ENCODE measurements at regions not wholly inside any gene's neighbourhood (a gene's known extent, or its start where the extent isn't known, plus 50 kb on each side); places are given as distances from the start of the nearest gene placed in this dataset.
"Not testable (repeated sequence)": the region's sequence is repeated elsewhere in the genome, so short reads cannot be mapped to it uniquely, and the experiment has no call there.

- no peak for DNase-seq (ENCODE audit: low read depth)
- no peak overlapping the region for H3K4me3 ChIP-seq (ENCODE audit: low read length)
- H3K27me3 ChIP-seq (replicated peaks; ENCODE audit: control insufficient read depth, insufficient read depth, low read length), result no peaks in the 10 kb centered on the region
- H3K36me3 ChIP-seq (ENCODE audit: control insufficient read depth, insufficient read depth, low read length, severe bottlenecking), result no peaks in the 10 kb centered on the region
- no peak overlapping the region for H3K9ac ChIP-seq (ENCODE audit: low read length)
- peaks cover 14% of the 10 kb centered on the region for H3K4me1 ChIP-seq (ENCODE audit: control insufficient read depth, insufficient read depth, low read length)
- H3K9me3 ChIP-seq (ENCODE audit: control insufficient read depth, low read length), result peaks cover 4% of the 10 kb centered on the region
These were observed 136.8 kb downstream of the S1PR1 start for GRCh38 chr1:101373570-101373969.

GRCh38 chr1:101375448-101375847, 138.6 kb downstream of the S1PR1 start:
- H3K4me3 ChIP-seq (ENCODE audit: low read length); DNase-seq (ENCODE audit: low read depth); H3K27me3 ChIP-seq (replicated peaks; ENCODE audit: control insufficient read depth, insufficient read depth, low read length); H3K36me3 ChIP-seq (ENCODE audit: control insufficient read depth, insufficient read depth, low read length, severe bottlenecking); H3K9ac ChIP-seq (ENCODE audit: low read length); H3K9me3 ChIP-seq (ENCODE audit: control insufficient read depth, low read length): not testable (repeated sequence)
- peaks cover 14% of the 10 kb centered on the region for H3K4me1 ChIP-seq (ENCODE audit: control insufficient read depth, insufficient read depth, low read length)

GRCh38 chr1:101376121-101377083, 139.6 kb downstream of the S1PR1 start:
- Histone ChIP-seq H3K27me3 (replicated peaks; ENCODE audit: control insufficient read depth, insufficient read depth, low read length) (peaks cover 6% of the 10 kb centered on the region), H3K4me1 (ENCODE audit: control insufficient read depth, insufficient read depth, low read length) (peaks cover 8% of the 10 kb centered on the region), H3K9ac (ENCODE audit: low read length) (no peak overlapping the region), H3K9me3 (ENCODE audit: control insufficient read depth, low read length) (peaks cover 4% of the 10 kb centered on the region), H3K36me3 (ENCODE audit: control insufficient read depth, insufficient read depth, low read length, severe bottlenecking) (no peaks in the 10 kb centered on the region), H3K4me3 (ENCODE audit: low read length) (no peak overlapping the region)
- no peak for DNase-seq (ENCODE audit: low read depth)

- peaks cover 6% of the 10 kb centered on the region for H3K27me3 ChIP-seq (replicated peaks; ENCODE audit: control insufficient read depth, insufficient read depth, low read length)
- H3K4me1 ChIP-seq (ENCODE audit: control insufficient read depth, insufficient read depth, low read length), result peaks cover 8% of the 10 kb centered on the region
- H3K9ac ChIP-seq (ENCODE audit: low read length), result no peak overlapping the region
- peaks cover 4% of the 10 kb centered on the region for H3K9me3 ChIP-seq (ENCODE audit: control insufficient read depth, low read length)
- no peaks in the 10 kb centered on the region for H3K36me3 ChIP-seq (ENCODE audit: control insufficient read depth, insufficient read depth, low read length, severe bottlenecking)
- no peak overlapping the region for H3K4me3 ChIP-seq (ENCODE audit: low read length)
- no peak for DNase-seq (ENCODE audit: low read depth)
These were observed 140.4 kb downstream of the S1PR1 start for GRCh38 chr1:101377084-101377835.

- no peaks in the 10 kb centered on the region for H3K36me3 ChIP-seq (ENCODE audit: control insufficient read depth, insufficient read depth, low read length, severe bottlenecking)
- DNase-seq (ENCODE audit: low read depth), result no peak
- no peaks in the 10 kb centered on the region for H3K9me3 ChIP-seq (ENCODE audit: control insufficient read depth, low read length)
- H3K9ac ChIP-seq (ENCODE audit: low read length), result no peak overlapping the region
- no peak overlapping the region for H3K4me3 ChIP-seq (ENCODE audit: low read length)
- H3K4me1 ChIP-seq (ENCODE audit: control insufficient read depth, insufficient read depth, low read length), result peaks cover 8% of the 10 kb centered on the region
- H3K27me3 ChIP-seq (replicated peaks; ENCODE audit: control insufficient read depth, insufficient read depth, low read length), result peaks cover 6% of the 10 kb centered on the region
These were observed 142.2 kb downstream of the S1PR1 start for GRCh38 chr1:101379037-101379436.

GRCh38 chr1:101379950-101380349, 143.1 kb downstream of the S1PR1 start:
- peaks cover 8% of the 10 kb centered on the region for H3K4me1 ChIP-seq (ENCODE audit: control insufficient read depth, insufficient read depth, low read length)
- H3K9ac ChIP-seq (ENCODE audit: low read length), result no peak overlapping the region
- DNase-seq (ENCODE audit: low read depth), result no peak
- no peaks in the 10 kb centered on the region for H3K9me3 ChIP-seq (ENCODE audit: control insufficient read depth, low read length)
- H3K27me3 ChIP-seq (replicated peaks; ENCODE audit: control insufficient read depth, insufficient read depth, low read length), result peaks cover 6% of the 10 kb centered on the region
- H3K4me3 ChIP-seq (ENCODE audit: low read length), result no peak overlapping the region
- no peaks in the 10 kb centered on the region for H3K36me3 ChIP-seq (ENCODE audit: control insufficient read depth, insufficient read depth, low read length, severe bottlenecking)

- DNase-seq (ENCODE audit: low read depth), result no peak
- H3K4me1 ChIP-seq (ENCODE audit: control insufficient read depth, insufficient read depth, low read length), result peaks cover under 1% of the 10 kb centered on the region
- H3K27me3 ChIP-seq (replicated peaks; ENCODE audit: control insufficient read depth, insufficient read depth, low read length), result peaks cover 11% of the 10 kb centered on the region
- no peak overlapping the region for H3K4me3 ChIP-seq (ENCODE audit: low read length)
- H3K9ac ChIP-seq (ENCODE audit: low read length), result no peak overlapping the region
- no peaks in the 10 kb centered on the region for H3K9me3 ChIP-seq (ENCODE audit: control insufficient read depth, low read length)
- no peaks in the 10 kb centered on the region for H3K36me3 ChIP-seq (ENCODE audit: control insufficient read depth, insufficient read depth, low read length, severe bottlenecking)
These were observed 145.3 kb downstream of the S1PR1 start for GRCh38 chr1:101382135-101382534.

GRCh38 chr1:101388904-101389546, 152.2 kb downstream of the S1PR1 start:
- no peak overlapping the region for H3K4me3 ChIP-seq (ENCODE audit: low read length)
- no peaks in the 10 kb centered on the region for H3K36me3 ChIP-seq (ENCODE audit: control insufficient read depth, insufficient read depth, low read length, severe bottlenecking)
- H3K4me1 ChIP-seq (ENCODE audit: control insufficient read depth, insufficient read depth, low read length), result no peaks in the 10 kb centered on the region
- H3K9me3 ChIP-seq (ENCODE audit: control insufficient read depth, low read length), result no peaks in the 10 kb centered on the region
- H3K9ac ChIP-seq (ENCODE audit: low read length), result no peak overlapping the region
- DNase-seq (ENCODE audit: low read depth), result no peak
- peaks cover 5% of the 10 kb centered on the region for H3K27me3 ChIP-seq (replicated peaks; ENCODE audit: control insufficient read depth, insufficient read depth, low read length)

GRCh38 chr1:101389547-101389929, 152.7 kb downstream of the S1PR1 start:
- Histone ChIP-seq H3K36me3 (ENCODE audit: control insufficient read depth, insufficient read depth, low read length, severe bottlenecking) (no peaks in the 10 kb centered on the region), H3K4me3 (ENCODE audit: low read length) (no peak overlapping the region), H3K4me1 (ENCODE audit: control insufficient read depth, insufficient read depth, low read length) (no peaks in the 10 kb centered on the region), H3K9ac (ENCODE audit: low read length) (no peak overlapping the region), H3K27me3 (replicated peaks; ENCODE audit: control insufficient read depth, insufficient read depth, low read length) (peaks cover 5% of the 10 kb centered on the region), H3K9me3 (ENCODE audit: control insufficient read depth, low read length) (no peaks in the 10 kb centered on the region)
- no peak for DNase-seq (ENCODE audit: low read depth)

GRCh38 chr1:101392552-101392951, 155.7 kb downstream of the S1PR1 start:
- Histone ChIP-seq H3K4me1 (ENCODE audit: control insufficient read depth, insufficient read depth, low read length) (no peaks in the 10 kb centered on the region), H3K9me3 (ENCODE audit: control insufficient read depth, low read length) (no peaks in the 10 kb centered on the region), H3K4me3 (ENCODE audit: low read length) (no peak overlapping the region), H3K36me3 (ENCODE audit: control insufficient read depth, insufficient read depth, low read length, severe bottlenecking) (no peaks in the 10 kb centered on the region), H3K9ac (ENCODE audit: low read length) (no peak overlapping the region), H3K27me3 (replicated peaks; ENCODE audit: control insufficient read depth, insufficient read depth, low read length) (peaks cover 5% of the 10 kb centered on the region)
- DNase-seq (ENCODE audit: low read depth), result no peak

GRCh38 chr1:101394041-101394440, 157.2 kb downstream of the S1PR1 start:
- Histone ChIP-seq H3K9me3 (ENCODE audit: control insufficient read depth, low read length) (no peaks in the 10 kb centered on the region), H3K36me3 (ENCODE audit: control insufficient read depth, insufficient read depth, low read length, severe bottlenecking) (no peaks in the 10 kb centered on the region), H3K27me3 (replicated peaks; ENCODE audit: control insufficient read depth, insufficient read depth, low read length) (peaks cover 5% of the 10 kb centered on the region), H3K4me1 (ENCODE audit: control insufficient read depth, insufficient read depth, low read length) (no peaks in the 10 kb centered on the region), H3K9ac (ENCODE audit: low read length) (no peak overlapping the region), H3K4me3 (ENCODE audit: low read length) (no peak overlapping the region)
- DNase-seq (ENCODE audit: low read depth), result no peak

Measured in adipocyte (in vitro differentiated cells).